Nephron progenitor cell (in vitro differentiated cells): ENCODE measurements at regions not wholly inside any gene's neighbourhood (a gene's known extent, or its start where the extent isn't known, plus 50 kb on each side); places are given as distances from the start of the nearest gene placed in this dataset.

Source experiments
- DNase-seq: peaks from one replicate; pipeline ENCODE4 v3.0.0; 2021
- H3K27ac Mint-ChIP-seq: 2 replicates; pipeline ENCODE4 v1.8.0; 2021; ENCODE audit warnings: mild to moderate bottlenecking, moderate library complexity, mixed read lengths
- H3K27me3 Mint-ChIP-seq: 2 replicates; pipeline ENCODE4 v1.8.0; 2021; ENCODE audit warnings: mild to moderate bottlenecking, low read depth, mixed read lengths; ENCODE audit not compliant: poor library complexity
- H3K36me3 Mint-ChIP-seq: 2 replicates; pipeline ENCODE4 v1.8.0; 2021; ENCODE audit warnings: low read depth, mixed read lengths
- H3K4me1 Mint-ChIP-seq: 2 replicates; pipeline ENCODE4 v1.8.0; 2021; ENCODE audit warnings: mixed read lengths
- H3K4me3 Mint-ChIP-seq: 2 replicates; pipeline ENCODE4 v1.8.0; 2021; ENCODE audit warnings: mild to moderate bottlenecking, moderate library complexity, mixed read lengths
- H3K9me3 Mint-ChIP-seq: 2 replicates; pipeline ENCODE4 v1.8.0; 2021; ENCODE audit warnings: mild to moderate bottlenecking, moderate library complexity, mixed read lengths
- TF ChIP-seq, protein P1 (sequence below): fragments of 200-600 bp; sonication (generic); IDR thresholded peaks from 2 replicates; pipeline ENCODE4 v1.5.0; 2021; ENCODE audit warnings: antibody characterized with exemption

DNA sequence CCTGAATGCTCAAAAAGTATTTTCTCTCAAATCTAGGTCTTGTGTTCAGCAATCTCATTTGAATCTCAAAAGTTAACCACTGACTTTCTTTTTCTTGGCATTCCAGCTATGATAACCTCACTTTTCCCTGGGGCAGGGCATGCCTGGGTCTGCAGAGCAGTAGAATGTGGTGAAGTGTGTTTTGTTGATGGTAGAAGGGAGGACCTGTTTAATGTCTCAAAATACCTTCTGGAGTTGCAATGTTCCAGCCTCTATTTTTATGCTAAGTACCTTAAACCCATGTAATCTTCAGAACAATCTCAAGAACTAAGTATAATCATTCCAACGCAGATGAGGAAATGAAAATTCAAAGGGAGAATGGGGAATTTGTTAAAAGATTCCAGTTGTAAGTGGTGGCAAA, 82.1 kb upstream of the FUT8 start:
- H3K27ac Mint-ChIP-seq, result no peak overlapping the region
- DNase-seq, result no peak
- H3K27me3 Mint-ChIP-seq, result peaks cover 14% of the 10 kb centered on the region
- no peaks in the 10 kb centered on the region for H3K9me3 Mint-ChIP-seq
- no peaks in the 10 kb centered on the region for H3K36me3 Mint-ChIP-seq
- TF ChIP-seq, protein P1, sequence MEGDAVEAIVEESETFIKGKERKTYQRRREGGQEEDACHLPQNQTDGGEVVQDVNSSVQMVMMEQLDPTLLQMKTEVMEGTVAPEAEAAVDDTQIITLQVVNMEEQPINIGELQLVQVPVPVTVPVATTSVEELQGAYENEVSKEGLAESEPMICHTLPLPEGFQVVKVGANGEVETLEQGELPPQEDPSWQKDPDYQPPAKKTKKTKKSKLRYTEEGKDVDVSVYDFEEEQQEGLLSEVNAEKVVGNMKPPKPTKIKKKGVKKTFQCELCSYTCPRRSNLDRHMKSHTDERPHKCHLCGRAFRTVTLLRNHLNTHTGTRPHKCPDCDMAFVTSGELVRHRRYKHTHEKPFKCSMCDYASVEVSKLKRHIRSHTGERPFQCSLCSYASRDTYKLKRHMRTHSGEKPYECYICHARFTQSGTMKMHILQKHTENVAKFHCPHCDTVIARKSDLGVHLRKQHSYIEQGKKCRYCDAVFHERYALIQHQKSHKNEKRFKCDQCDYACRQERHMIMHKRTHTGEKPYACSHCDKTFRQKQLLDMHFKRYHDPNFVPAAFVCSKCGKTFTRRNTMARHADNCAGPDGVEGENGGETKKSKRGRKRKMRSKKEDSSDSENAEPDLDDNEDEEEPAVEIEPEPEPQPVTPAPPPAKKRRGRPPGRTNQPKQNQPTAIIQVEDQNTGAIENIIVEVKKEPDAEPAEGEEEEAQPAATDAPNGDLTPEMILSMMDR, result no peak
- peaks cover 16% of the 10 kb centered on the region for H3K4me1 Mint-ChIP-seq
- no peak overlapping the region for H3K4me3 Mint-ChIP-seq

- H3K27me3 Mint-ChIP-seq, result peaks cover 21% of the 10 kb centered on the region
- H3K36me3 Mint-ChIP-seq, result no peaks in the 10 kb centered on the region
- H3K27ac Mint-ChIP-seq, result no peak overlapping the region
- H3K9me3 Mint-ChIP-seq, result no peaks in the 10 kb centered on the region
- TF ChIP-seq, protein P1, result no peak
- H3K4me1 Mint-ChIP-seq, result peaks cover 17% of the 10 kb centered on the region
- no peak overlapping the region for H3K4me3 Mint-ChIP-seq
- DNase-seq, result no peak
Observed at GRCh38 chr14:65331652-65332051, 80.9 kb upstream of the FUT8 start.

- TF ChIP-seq, protein P1, result no peak
- no peaks in the 10 kb centered on the region for H3K9me3 Mint-ChIP-seq
- DNase-seq, result no peak
- peaks cover 17% of the 10 kb centered on the region for H3K4me1 Mint-ChIP-seq
- peaks cover 23% of the 10 kb centered on the region for H3K27me3 Mint-ChIP-seq
- no peak overlapping the region for H3K4me3 Mint-ChIP-seq
- no peak overlapping the region for H3K27ac Mint-ChIP-seq
- H3K36me3 Mint-ChIP-seq, result no peaks in the 10 kb centered on the region
Observed at GRCh38 chr14:65332141-65332871, 80.2 kb upstream of the FUT8 start.

- peaks cover 23% of the 10 kb centered on the region for H3K27me3 Mint-ChIP-seq
- peak overlapping the region; percentile 50 for H3K4me3 Mint-ChIP-seq
- H3K4me1 Mint-ChIP-seq, result peaks cover 17% of the 10 kb centered on the region
- H3K27ac Mint-ChIP-seq, result peak overlapping the region; percentile 3
- no peaks in the 10 kb centered on the region for H3K9me3 Mint-ChIP-seq
- no peaks in the 10 kb centered on the region for H3K36me3 Mint-ChIP-seq
- TF ChIP-seq, protein P1, result no peak
- DNase-seq, result peak; percentile 12
Observed at GRCh38 chr14:65333943-65334687, 78.4 kb upstream of the FUT8 start.

DNA sequence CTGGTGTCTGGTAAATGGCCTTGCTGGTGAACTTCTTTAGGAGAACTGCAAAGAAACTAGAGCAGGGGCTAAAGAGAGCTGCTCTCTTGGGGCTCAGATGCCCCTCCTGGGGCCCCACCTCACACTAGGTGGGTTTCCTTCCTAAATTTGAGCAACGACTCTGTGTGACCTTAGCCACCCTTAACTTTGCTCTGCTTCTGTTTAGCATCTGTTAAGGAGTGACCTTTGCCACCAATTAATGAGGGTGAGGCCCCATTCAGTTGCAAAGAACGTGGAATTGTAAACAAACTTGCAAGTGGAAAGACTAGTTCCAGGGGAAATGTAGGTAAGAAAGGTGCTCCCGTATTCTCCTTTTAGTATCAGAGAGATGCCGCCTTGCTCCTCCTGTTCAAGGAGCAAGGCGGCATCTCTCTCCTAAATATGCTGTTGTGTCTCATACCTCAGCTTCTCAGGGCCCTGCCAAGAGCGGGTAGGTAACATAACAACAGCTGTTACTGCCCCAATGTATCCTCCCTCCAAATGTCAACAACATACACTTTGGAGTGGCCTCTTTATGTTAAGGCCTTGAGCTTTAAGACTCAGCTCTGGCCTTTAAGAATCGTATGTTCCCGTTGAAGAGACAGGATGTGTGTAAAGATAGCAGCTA, 77.6 kb upstream of the FUT8 start:
- TF ChIP-seq, protein P1, result no peak
- no peak for DNase-seq
- Mint-ChIP-seq H3K9me3 (no peaks in the 10 kb centered on the region), H3K4me1 (peaks cover 17% of the 10 kb centered on the region), H3K27me3 (peaks cover 27% of the 10 kb centered on the region), H3K4me3 (peak overlapping the region; percentile 50), H3K27ac (peak overlapping the region; percentile 3), H3K36me3 (no peaks in the 10 kb centered on the region)
